Stimulated activated CD8-positive, alpha-beta memory T cell treated with anti-CD3 and anti-CD28 coated beads, Interleukin-15, amount 100 ng/mL, for 1 hour (primary cell): ENCODE measurements at regions not wholly inside any gene's neighbourhood (a gene's known extent, or its start where the extent isn't known, plus 50 kb on each side); places are given as distances from the start of the nearest gene placed in this dataset.

Source experiments
- DNase-seq: peaks from one replicate; pipeline ENCODE4 v3.0.0-alpha.2; 2020; ENCODE audit warnings: low read depth

- no peak for DNase-seq
Measured at GRCh38 chr13:105307776-105308175, 1227.7 kb downstream of the EFNB2 start.

- no peak for DNase-seq
Measured at GRCh38 chr13:105297839-105298238, 1237.6 kb downstream of the EFNB2 start.

GRCh38 chr13:105291987-105292386, 1243.5 kb downstream of the EFNB2 start:
- no peak for DNase-seq

DNA sequence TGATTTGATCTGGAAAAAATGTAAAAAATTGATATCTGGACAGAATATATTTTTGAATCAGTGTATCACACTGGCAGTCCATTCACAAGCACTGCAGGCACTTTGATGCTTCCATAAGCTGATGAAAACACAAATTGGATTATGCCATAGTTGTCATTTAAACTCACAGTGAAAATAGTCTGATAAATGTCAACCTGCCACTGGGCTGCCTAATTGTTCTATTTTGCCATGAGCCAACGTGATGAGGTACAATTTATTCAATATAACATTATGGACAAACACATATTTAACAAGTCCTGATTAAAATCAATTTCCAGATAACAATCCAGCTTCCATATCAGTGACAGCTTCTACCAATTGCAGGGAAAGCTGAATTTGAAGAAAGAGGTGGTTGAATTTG, 1244.9 kb downstream of the EFNB2 start:
- no peak for DNase-seq

DNA sequence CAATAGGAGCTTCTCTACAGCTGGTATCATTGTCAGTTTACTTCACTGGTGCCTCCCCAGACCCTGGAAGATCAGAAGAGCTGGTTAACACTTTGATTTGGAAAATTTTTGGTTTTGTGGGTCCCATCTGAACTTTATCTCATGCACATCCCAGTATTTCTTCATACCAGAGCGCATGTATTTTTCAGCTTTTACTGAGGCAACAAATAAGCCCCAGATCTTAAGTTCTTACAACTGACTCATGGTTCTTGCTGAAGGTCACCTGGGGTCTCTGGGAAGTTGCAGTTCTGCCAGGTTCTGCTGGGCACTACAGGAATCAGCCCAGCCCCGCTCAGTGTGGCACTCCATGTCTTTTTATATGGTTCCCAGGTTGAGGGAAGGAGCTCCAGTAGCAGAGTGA, 1249.9 kb downstream of the EFNB2 start:
- no peak for DNase-seq

GRCh38 chr13:105282406-105283285, 1252.8 kb downstream of the EFNB2 start:
- DNase-seq = no peak

- DNase-seq = no peak
Measured at GRCh38 chr13:105278943-105279381, 1256.5 kb downstream of the EFNB2 start.

DNA sequence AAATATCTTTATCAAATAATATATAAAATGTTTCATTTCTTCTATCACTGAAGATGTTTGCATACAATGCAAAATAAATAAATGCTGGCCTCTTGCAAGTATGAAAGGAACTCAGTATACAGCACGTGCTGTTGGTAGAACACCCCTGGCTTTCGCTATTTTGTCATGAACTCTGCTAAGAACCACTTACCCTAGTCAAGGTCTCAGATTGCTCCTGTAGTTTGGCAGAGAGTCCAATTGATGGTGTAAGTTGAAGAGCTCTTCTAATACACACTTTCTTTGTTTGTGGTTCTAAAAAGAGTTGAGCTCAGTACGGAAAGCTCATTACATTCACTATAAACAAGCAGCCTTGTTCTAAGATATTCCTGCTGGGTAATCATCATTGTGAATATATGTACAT, 1258.9 kb downstream of the EFNB2 start:
- DNase-seq = no peak

DNA sequence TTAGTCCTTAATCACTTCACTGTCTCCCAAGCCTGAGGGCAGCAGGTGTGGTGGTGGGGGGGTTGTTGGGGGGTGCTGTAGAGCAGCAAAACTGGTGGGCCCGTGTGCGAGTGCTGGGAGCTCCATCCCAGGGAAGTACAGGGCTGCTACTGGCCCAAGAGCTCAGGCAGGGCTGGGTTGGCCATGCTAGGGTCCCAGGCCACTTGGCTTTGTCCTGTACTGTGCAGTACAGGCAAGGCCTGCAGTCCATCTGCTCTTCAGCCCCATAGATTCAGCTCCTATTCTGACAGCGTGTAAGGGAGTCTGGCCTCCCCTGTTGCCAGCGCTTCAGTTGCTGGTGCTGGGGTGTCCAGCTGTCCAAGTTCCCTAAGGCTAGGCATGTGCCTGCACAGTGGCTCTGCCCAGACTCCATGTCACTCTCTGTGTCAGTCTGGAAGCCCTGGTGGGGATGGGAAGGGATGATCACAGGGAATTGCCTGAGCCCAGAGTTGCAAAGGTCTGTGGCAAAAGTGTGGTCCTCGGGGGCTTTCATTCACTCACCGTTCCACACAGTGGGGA, 1261.7 kb downstream of the EFNB2 start:
- DNase-seq = no peak

DNA sequence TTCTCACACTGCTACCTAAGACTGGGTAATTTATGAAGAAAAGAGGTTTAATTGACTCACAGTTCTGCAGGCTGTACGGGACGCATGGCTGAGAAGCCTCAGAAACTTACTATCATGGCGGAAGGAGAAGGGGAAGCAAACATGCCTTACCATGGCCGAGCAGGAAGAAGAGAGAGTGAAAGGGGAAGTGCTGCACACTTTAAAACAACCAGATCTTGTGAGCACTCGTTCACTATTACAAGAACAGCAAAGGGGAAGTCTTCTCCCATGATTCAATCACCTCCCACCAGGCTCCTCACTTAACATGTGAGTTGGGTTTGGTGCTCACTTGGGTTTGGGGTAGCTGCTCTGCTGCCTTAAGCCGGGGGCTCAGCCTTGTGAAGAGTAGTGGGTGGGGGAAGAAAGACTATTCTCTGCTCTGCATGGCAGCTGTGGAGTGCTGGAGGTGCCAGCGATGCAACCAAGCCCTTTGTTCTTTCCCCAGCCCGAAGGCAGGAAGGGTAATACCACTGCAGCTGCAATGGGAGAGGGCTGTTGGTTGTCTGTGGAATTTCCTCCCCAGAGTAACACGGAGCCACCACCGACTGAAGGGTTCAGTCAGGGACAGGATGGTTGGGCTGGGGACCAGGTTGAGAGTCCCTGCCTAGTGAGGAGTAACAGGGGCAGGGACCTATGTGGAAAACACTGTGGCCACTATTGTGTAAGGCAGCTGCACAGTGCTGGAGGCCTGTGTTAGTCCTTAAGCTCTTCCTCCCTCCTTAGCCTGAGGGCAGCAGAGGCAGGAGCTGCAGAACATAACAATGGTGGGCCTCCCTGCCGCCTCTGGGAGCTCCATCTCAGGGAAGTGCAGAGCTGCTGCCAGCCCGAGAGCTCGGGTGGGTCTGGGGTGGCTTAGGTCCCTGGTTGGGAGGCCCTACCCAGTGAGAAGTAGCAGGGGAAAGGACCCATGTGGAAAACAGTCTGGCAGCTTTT, 1262.5 kb downstream of the EFNB2 start:
- DNase-seq = no peak

- DNase-seq = no peak
Measured at GRCh38 chr13:105266615-105267014, 1268.8 kb downstream of the EFNB2 start.

DNA sequence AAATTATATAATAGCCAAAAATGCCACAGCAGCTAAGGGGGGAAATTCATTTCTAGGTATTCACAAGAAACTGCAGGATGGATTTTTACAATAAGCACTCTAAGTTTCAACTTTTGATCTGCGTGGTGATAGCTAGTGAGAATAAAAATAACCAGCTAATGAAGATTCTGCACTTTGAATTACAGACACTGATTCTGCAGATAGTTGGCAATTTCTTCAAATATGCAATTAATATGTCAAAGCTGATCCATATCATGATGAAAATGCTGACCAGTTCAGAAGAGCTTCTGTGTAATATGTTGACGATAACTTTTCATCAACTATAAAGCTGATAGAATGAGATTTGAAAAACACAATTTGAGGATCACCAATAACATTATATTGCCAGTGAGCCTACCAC, 1272.9 kb downstream of the EFNB2 start:
- no peak for DNase-seq

DNA sequence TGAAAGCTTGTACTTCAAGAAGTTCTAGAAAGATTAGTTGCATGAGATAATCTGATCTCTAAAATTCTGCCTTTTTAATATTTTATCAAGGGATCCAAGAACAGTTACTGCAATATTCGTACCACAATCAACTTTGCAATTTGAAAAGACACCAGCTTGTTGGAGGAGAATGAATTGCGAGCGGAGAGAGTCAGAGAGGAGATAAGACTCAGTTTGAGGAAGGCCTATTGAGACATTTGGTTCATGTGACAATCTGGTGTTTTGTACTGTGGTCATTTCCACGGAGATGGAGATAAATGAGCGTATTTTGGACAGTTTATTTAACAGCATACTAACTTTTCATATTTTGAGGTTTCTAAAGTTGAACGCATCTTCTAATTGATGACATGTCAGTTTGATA, 1276.0 kb downstream of the EFNB2 start:
- no peak for DNase-seq

- no peak for DNase-seq
Measured at GRCh38 chr13:105255472-105255871, 1280.0 kb downstream of the EFNB2 start.

DNA sequence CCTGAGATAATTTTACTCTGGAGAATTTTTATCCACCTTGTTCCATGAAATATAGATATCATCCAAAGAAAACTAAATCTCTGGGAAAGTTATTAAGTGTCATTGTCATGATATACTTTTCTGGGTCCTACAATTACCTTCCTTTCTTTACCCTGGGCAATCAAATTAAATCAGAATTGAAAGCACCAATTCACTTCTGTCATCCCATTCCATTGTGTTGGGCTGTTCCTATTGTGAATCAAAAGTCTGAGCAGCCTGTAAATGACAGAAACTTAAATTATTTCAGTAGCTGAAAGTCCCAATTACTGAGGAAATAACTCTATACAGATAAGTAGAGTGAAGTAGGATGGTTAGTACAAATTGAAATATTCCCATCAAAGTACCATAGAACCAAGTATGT, 1284.2 kb downstream of the EFNB2 start:
- no peak for DNase-seq

DNA sequence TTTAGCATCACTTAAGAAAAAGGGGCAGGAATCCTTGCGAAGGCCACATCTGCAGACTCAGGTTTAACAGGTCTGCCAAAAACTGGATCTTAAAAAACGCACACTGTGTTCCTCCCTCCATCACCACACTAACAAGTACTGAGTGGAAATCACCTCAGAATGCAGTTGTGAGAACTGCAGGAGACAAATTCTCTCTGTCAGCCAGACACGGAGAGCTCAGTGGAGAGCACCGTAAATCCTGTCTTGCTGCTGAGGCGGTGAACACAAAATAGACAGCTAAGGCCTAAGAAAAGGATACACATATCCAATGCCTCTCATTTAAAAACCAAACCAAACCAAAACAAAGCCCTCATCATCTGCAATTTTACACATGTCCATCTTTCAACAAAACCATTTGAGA, 1287.6 kb downstream of the EFNB2 start:
- no peak for DNase-seq

- no peak for DNase-seq
Measured at GRCh38 chr13:105240371-105240770, 1295.1 kb downstream of the EFNB2 start.

- DNase-seq = no peak
Measured at GRCh38 chr13:105232439-105232838, 1303.0 kb downstream of the EFNB2 start.

DNA sequence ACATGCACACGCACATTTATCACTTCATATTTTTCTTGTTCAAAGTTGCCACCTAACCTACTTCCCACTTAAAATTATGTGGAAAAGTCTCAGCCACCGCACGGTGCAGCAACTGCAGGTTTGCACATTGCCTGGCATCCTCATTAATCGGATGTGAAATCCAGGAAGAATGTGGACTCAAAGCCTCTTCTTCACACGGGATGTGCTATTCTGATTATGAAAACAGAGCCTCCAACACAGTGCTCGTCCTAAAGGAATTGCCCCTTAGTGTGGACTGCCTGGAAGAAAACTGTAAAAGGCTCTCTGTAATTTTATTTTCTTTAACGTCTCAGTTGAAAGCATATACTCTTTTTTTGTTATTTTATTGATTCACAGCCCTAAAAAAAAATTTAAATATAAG, 1303.5 kb downstream of the EFNB2 start:
- no peak for DNase-seq

DNA sequence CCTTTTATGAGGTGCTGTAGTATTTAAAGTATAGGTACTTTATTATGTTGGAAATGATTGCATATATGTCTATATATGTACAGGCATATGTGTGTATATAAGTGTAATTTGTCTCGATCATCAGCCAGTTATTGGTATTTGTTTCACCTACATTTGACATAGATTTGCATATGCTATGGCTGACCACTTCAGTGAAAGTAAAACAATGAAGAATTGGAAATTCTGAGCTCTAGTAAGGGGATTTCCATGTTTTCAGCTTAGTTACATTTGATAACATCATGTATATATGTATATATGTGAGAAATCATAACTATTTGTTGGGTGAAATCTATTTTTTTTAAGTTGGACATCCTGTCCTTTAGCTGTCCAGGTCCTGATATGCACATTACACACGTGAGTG, 1303.9 kb downstream of the EFNB2 start:
- DNase-seq = no peak

DNA sequence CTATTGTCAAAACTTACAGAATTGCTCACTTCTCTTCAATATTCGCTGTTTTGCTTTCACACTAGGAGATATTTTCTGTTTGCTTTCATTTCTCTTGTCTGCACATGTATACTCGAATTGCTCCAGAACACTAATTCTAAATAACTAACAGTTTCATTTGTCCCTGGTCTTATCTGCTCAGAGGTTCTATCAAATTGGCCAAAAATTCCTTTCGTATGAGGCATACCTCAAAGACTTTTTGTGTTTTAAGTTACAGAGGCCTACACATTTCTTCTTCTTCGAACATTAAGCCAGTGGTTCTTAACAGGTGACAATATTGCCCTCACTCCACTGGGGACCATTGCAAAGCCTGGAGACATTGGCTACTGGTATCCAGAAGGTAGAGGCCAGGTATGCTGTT, 1314.6 kb downstream of the EFNB2 start:
- DNase-seq = no peak

GRCh38 chr13:105220063-105220462, 1315.4 kb downstream of the EFNB2 start:
- no peak for DNase-seq

- no peak for DNase-seq
Measured at GRCh38 chr13:105219651-105220050, 1315.8 kb downstream of the EFNB2 start.
